Trophoblast cell (in vitro differentiated cells and primary cell): ENCODE measurements at regions not wholly inside any gene's neighbourhood (a gene's known extent, or its start where the extent isn't known, plus 50 kb on each side); places are given as distances from the start of the nearest gene placed in this dataset.

Source experiments
- DNase-seq, 2 donors: peaks; one replicate each; pipeline ENCODE4 v3.0.0-alpha.2; 2016
- H2AFZ ChIP-seq: 2 replicates; pipeline ENCODE4 v1.6.1; 2013; ENCODE audit warnings: low read length, moderate library complexity, mild to moderate bottlenecking; ENCODE audit not compliant: insufficient read depth, poor library complexity
- H2AK5ac ChIP-seq: 2 replicates; pipeline ENCODE4 v1.6.1; 2013; ENCODE audit warnings: mild to moderate bottlenecking, low read length
- H2BK120ac ChIP-seq: 2 replicates; pipeline ENCODE4 v1.6.1; 2013; ENCODE audit warnings: low read length, mild to moderate bottlenecking, moderate library complexity; ENCODE audit not compliant: insufficient read depth, poor library complexity
- H2BK12ac ChIP-seq: 2 replicates; pipeline ENCODE4 v1.6.1; 2013; ENCODE audit warnings: mild to moderate bottlenecking, low read length, moderate library complexity
- H2BK5ac ChIP-seq: 2 replicates; pipeline ENCODE4 v1.6.1; 2013; ENCODE audit warnings: low read length, low read depth, moderate library complexity, mild to moderate bottlenecking; ENCODE audit not compliant: poor library complexity
- H3K14ac ChIP-seq: 2 replicates; pipeline ENCODE4 v1.6.1; 2013; ENCODE audit warnings: mild to moderate bottlenecking, low read length
- H3K18ac ChIP-seq: 2 replicates; pipeline ENCODE4 v1.6.1; 2013; ENCODE audit warnings: mild to moderate bottlenecking, low read length
- H3K23ac ChIP-seq: 2 replicates; pipeline ENCODE4 v1.6.1; 2013; ENCODE audit warnings: low read length
- H3K27ac ChIP-seq: 2 replicates; pipeline ENCODE4 v1.5.1; 2013; ENCODE audit warnings: low read depth, mild to moderate bottlenecking, inconsistent platforms, low read length, moderate library complexity
- H3K27me3 ChIP-seq: 2 replicates; pipeline ENCODE4 v1.6.1; 2013; ENCODE audit warnings: inconsistent platforms, mild to moderate bottlenecking, low read length, moderate library complexity; ENCODE audit not compliant: insufficient read depth
- H3K36me3 ChIP-seq, 2 experiments: 1 replicate in 1 of 2; 2 replicates in 1 of 2; pipeline ENCODE4 v1.6.1; 2013; ENCODE audit warnings: low read length in 2 of 2, mild to moderate bottlenecking in 2 of 2, moderate library complexity in 1 of 2; ENCODE audit not compliant: insufficient read depth in 2 of 2, control insufficient read depth in 1 of 2
- H3K4ac ChIP-seq: 2 replicates; pipeline ENCODE4 v1.6.1; 2013; ENCODE audit warnings: low read depth, mild to moderate bottlenecking, low read length, moderate library complexity
- H3K4me1 ChIP-seq, 2 experiments: 1 replicate in 1 of 2; 2 replicates in 1 of 2; pipeline ENCODE4 v1.6.1; 2013; ENCODE audit warnings: low read length in 2 of 2, mild to moderate bottlenecking in 2 of 2, moderate library complexity in 1 of 2; ENCODE audit not compliant: insufficient read depth in 2 of 2, control insufficient read depth in 1 of 2
- H3K4me2 ChIP-seq: 2 replicates; pipeline ENCODE4 v1.6.1; 2013; ENCODE audit warnings: inconsistent platforms, mild to moderate bottlenecking, low read length, moderate library complexity
- H3K4me3 ChIP-seq: 2 replicates; pipeline ENCODE4 v1.5.1; 2013; ENCODE audit warnings: mild to moderate bottlenecking, low read depth, low read length, inconsistent platforms
- H3K79me1 ChIP-seq: one replicate; pipeline ENCODE4 v1.6.1; 2013; ENCODE audit warnings: low read length
- H3K79me2 ChIP-seq: 2 replicates; pipeline ENCODE4 v1.6.1; 2013; ENCODE audit warnings: low read length, mild to moderate bottlenecking; ENCODE audit not compliant: control insufficient read depth, insufficient read depth, poor library complexity
- H3K9ac ChIP-seq: 2 replicates; pipeline ENCODE4 v1.6.1; 2013; ENCODE audit warnings: mild to moderate bottlenecking, low read length
- H3K9me3 ChIP-seq: 2 replicates; pipeline ENCODE4 v1.6.1; 2013; ENCODE audit warnings: low read depth, mild to moderate bottlenecking, control low read depth, inconsistent platforms, low read length; ENCODE audit not compliant: insufficient read depth
- H4K12ac ChIP-seq: 2 replicates; pipeline ENCODE4 v1.6.1; 2013; ENCODE audit warnings: low read depth, mild to moderate bottlenecking, low read length, moderate library complexity
- H4K8ac ChIP-seq: 2 replicates; pipeline ENCODE4 v1.6.1; 2013; ENCODE audit warnings: low read depth, mild to moderate bottlenecking, low read length, moderate library complexity
- H4K91ac ChIP-seq: one replicate; pipeline ENCODE4 v1.6.1; 2013; ENCODE audit warnings: low read depth, mild to moderate bottlenecking, low read length, moderate library complexity
- WGBS: extraction: QIAGEN DNeasy Blood & Tissue Kit; methylation state at CpG from one replicate; pipeline ENCODE4 v1.1.7; 2013; ENCODE audit warnings: missing lambda C conversion rate; ENCODE audit not compliant: insufficient read length, insufficient coverage; ENCODE audit errors: extremely low coverage; 5-methylcytosine and 5-hydroxymethylcytosine counted together

DNA sequence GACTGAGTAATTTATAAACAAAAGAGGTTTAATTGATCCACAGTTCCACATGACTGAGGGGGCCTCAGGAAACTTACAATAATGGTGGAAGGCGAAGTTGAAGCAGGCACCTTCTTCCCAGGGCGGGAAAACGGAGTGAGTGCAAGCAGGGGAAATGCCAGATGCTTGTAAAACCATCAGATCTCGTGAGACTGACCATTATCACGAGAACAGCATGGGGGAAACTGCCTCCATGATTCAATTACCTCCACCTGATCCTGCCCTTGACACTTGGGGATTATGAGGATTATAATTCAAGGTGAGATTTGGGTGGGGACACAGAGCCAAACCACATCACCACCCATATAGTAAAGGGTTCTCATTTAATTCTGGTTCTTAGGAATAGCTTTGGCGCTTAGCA is 219.5 kb upstream of the ATP5MC3 start:
- Histone ChIP-seq H3K14ac (no peak overlapping the region), H3K27me3 (no peaks in the 10 kb centered on the region), H4K91ac (no peak overlapping the region), H3K27ac (no peak overlapping the region), H2BK120ac (no peak overlapping the region), H2AFZ (no peak overlapping the region), H3K9me3 (no peaks in the 10 kb centered on the region), H2BK12ac (no peak overlapping the region), H3K4me2 (no peak overlapping the region), H3K79me2 (no peaks in the 10 kb centered on the region), H3K18ac (no peak overlapping the region), H3K79me1 (no peaks in the 10 kb centered on the region), H3K4ac (no peak overlapping the region), H3K4me1 (no peaks in the 10 kb centered on the region), H3K4me3 (no peak overlapping the region), H2AK5ac (no peak overlapping the region), H3K9ac (no peak overlapping the region), H3K23ac (no peak overlapping the region), H2BK5ac (no peak overlapping the region), H4K8ac (no peak overlapping the region), H3K36me3 (no peaks in the 10 kb centered on the region), H4K12ac (no peak overlapping the region)
- WGBS: no CpG with 5 or more reads among the region's 6 CpGs
- no peak for DNase-seq

DNA sequence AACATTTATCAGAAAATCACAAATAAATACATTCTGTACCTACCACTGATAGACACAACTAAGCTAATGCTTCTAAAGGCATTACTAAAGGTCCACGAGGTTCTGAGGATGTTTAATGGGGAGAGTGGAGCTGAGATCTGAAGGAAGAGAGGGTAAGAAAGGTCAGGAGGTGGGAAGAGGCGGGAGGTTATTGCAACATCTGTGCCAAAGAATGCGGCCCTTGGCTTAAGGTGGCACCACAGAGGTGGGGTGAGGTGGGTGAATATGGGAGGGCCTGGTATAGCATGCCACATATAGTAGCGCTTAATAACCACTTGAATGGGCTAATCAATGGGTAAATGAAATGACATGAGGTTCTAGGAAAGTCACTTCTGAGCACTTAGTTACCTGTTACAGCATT is 217.8 kb upstream of the ATP5MC3 start:
- Histone ChIP-seq H2BK5ac (no peak overlapping the region), H3K4me1 (no peaks in the 10 kb centered on the region), H2BK120ac (no peak overlapping the region), H3K18ac (no peak overlapping the region), H3K79me1 (no peaks in the 10 kb centered on the region), H3K14ac (no peak overlapping the region), H3K9me3 (no peaks in the 10 kb centered on the region), H3K36me3 (no peaks in the 10 kb centered on the region), H3K27me3 (no peaks in the 10 kb centered on the region), H3K23ac (no peak overlapping the region), H3K27ac (no peak overlapping the region), H4K12ac (no peak overlapping the region), H4K8ac (no peak overlapping the region), H3K4me2 (no peak overlapping the region), H3K79me2 (no peaks in the 10 kb centered on the region), H2BK12ac (no peak overlapping the region), H2AK5ac (no peak overlapping the region), H3K4ac (no peak overlapping the region), H3K9ac (no peak overlapping the region), H2AFZ (no peak overlapping the region), H4K91ac (no peak overlapping the region), H3K4me3 (no peak overlapping the region)
- no peak for DNase-seq
- WGBS: no CpG with 5 or more reads among the region's 4 CpGs

DNA sequence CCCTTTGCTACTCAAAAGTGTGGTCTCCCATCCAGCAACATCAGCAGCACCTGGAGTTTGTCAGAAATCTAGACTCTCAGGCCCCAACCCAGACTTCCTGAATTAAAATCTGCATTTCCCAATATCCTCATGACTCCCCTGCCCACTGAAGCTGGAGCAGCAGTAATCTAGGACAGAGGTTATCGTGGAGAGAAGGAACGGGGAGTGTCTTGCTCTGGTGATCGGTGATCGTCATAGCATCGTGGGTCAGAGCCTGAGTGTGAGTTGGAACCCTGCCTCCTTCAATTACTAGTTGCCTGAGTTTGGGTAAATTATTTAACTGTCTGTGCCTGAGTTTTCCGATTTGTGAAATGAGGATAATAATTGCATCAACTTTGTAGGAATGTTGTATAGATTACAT is 217.3 kb upstream of the ATP5MC3 start:
- Histone ChIP-seq H3K4me2 (no peak overlapping the region), H2AFZ (no peak overlapping the region), H3K79me2 (no peaks in the 10 kb centered on the region), H3K4ac (no peak overlapping the region), H2BK12ac (no peak overlapping the region), H4K91ac (no peak overlapping the region), H3K27ac (no peak overlapping the region), H3K23ac (no peak overlapping the region), H2AK5ac (no peak overlapping the region), H2BK120ac (no peak overlapping the region), H4K12ac (no peak overlapping the region), H3K36me3 (no peaks in the 10 kb centered on the region), H3K9ac (no peak overlapping the region), H3K9me3 (no peaks in the 10 kb centered on the region), H3K79me1 (no peaks in the 10 kb centered on the region), H4K8ac (no peak overlapping the region), H3K14ac (no peak overlapping the region), H3K27me3 (no peaks in the 10 kb centered on the region), H3K4me1 (no peaks in the 10 kb centered on the region), H2BK5ac (no peak overlapping the region), H3K18ac (no peak overlapping the region), H3K4me3 (no peak overlapping the region)
- WGBS: no CpG with 5 or more reads among the region's 6 CpGs
- DNase-seq: no peak

DNA sequence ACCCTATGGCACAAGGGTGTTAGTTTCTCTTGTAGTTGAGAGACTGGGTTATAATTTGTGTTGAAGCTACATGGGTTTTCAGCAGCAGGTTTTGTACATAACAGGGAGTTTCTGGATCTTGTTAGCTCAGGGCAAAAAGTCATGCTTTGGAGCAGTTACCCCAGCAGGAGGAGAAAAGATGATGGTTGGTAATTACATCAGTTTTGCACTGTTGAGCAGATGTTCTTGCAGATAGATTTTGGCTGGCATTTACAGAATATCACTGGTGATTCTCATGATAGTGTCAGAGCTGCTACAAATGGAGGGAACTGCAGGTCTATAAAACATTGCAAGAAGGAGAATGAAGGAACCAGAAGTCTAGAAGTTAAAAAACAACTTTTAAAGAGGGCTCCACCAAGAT is 215.2 kb upstream of the ATP5MC3 start:
- Histone ChIP-seq H3K27me3 (no peaks in the 10 kb centered on the region), H3K79me1 (no peaks in the 10 kb centered on the region), H3K36me3 (no peaks in the 10 kb centered on the region), H2BK12ac (no peak overlapping the region), H3K4me2 (no peak overlapping the region), H2AFZ (no peak overlapping the region), H3K27ac (no peak overlapping the region), H3K18ac (no peak overlapping the region), H3K4me1 (no peaks in the 10 kb centered on the region), H3K4ac (no peak overlapping the region), H3K23ac (no peak overlapping the region), H4K12ac (no peak overlapping the region), H3K4me3 (no peak overlapping the region), H3K14ac (no peak overlapping the region), H4K91ac (no peak overlapping the region), H2AK5ac (no peak overlapping the region), H3K9ac (no peak overlapping the region), H2BK5ac (no peak overlapping the region), H3K9me3 (no peaks in the 10 kb centered on the region), H2BK120ac (no peak overlapping the region), H4K8ac (no peak overlapping the region), H3K79me2 (no peaks in the 10 kb centered on the region)
- no peak for DNase-seq

DNA sequence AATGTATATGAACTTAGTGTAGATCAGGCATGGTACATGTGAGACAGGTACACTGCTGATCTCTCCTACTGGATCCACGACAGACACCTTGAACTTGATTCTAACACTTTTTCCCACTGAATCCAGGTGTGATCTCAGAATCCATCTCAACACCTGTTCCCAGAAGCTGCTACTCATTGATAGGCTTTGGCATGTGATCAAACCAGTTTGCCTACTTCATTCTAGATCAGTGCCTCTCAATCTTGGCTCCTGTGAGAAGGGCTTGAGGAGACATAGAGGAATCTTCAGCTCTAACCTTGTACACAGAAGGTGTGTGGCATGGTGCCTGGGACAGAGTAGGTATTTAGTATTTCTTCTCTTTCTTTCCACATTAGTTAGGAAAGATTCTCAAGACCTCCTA is 212.3 kb upstream of the ATP5MC3 start:
- no peak overlapping the region for H4K91ac ChIP-seq
- no peaks in the 10 kb centered on the region for H3K36me3 ChIP-seq
- WGBS: no CpG with 5 or more reads among the region's 1 CpG
- H4K12ac ChIP-seq: no peak overlapping the region
- H3K79me1 ChIP-seq: no peaks in the 10 kb centered on the region
- no peaks in the 10 kb centered on the region for H3K27me3 ChIP-seq
- H3K18ac ChIP-seq: no peak overlapping the region
- no peak overlapping the region for H4K8ac ChIP-seq
- H2AFZ ChIP-seq: no peak overlapping the region
- DNase-seq: peak in 1 of 2 donors; percentile 70
- no peak overlapping the region for H3K23ac ChIP-seq
- H2BK120ac ChIP-seq: no peak overlapping the region
- no peaks in the 10 kb centered on the region for H3K79me2 ChIP-seq
- no peak overlapping the region for H3K4ac ChIP-seq
- no peak overlapping the region for H3K4me3 ChIP-seq
- no peak overlapping the region for H3K4me2 ChIP-seq
- no peak overlapping the region for H3K14ac ChIP-seq
- no peaks in the 10 kb centered on the region for H3K9me3 ChIP-seq
- H2BK5ac ChIP-seq: no peak overlapping the region
- H2BK12ac ChIP-seq: no peak overlapping the region
- H2AK5ac ChIP-seq: no peak overlapping the region
- no peak overlapping the region for H3K27ac ChIP-seq
- no peak overlapping the region for H3K9ac ChIP-seq
- H3K4me1 ChIP-seq: no peaks in the 10 kb centered on the region
